ENCODE measurements at regions not wholly inside any gene's neighbourhood (a gene's known extent, or its start where the extent isn't known, plus 50 kb on each side); places are given as distances from the start of the nearest gene placed in this dataset.

DNA sequence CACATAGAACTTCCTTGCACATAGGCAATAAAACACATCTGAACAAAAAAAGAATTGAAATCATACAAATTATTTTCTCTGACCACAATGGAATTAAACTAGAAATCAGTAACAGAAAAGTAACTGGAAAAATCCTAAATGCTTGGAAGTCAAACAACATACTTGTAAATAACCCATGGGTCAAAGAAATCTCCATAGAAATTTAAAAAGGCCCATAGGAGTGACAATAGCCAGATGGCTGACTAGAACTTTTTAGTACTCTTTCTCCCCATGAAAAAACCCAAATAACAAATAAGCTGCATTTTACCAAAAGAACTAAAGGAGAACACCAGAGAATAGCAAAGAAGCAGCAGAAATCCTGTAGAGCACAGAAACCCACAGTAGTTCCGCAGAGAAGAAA, 139.2 kb upstream of the COL3A1 start:
- H3K4me1 ChIP-seq (ENCODE audit: control insufficient read depth in 1 of 2, low read depth in 2 of 2) = no peaks in the 10 kb centered on the region
- no peak for DNase-seq (ENCODE audit: low spot score)
- no peaks in the 10 kb centered on the region for H3K36me3 ChIP-seq
- no peaks in the 10 kb centered on the region for H3K9me3 ChIP-seq
- no peak for ATAC-seq (ENCODE audit: insufficient number of reproducible peaks, low FRiP score, low read depth)
- TF ChIP-seq CTCF (IDR thresholded peaks at IDR 0.05) = no peak
- H3K27ac ChIP-seq = no peak overlapping the region
- no peak overlapping the region for H3K4me3 ChIP-seq
- H3K27me3 ChIP-seq (replicated peaks; ENCODE audit: insufficient read depth) = no peaks in the 10 kb centered on the region

GRCh38 chr2:188835821-188836220, 138.4 kb upstream of the COL3A1 start:
- ATAC-seq (ENCODE audit: insufficient number of reproducible peaks, low FRiP score, low read depth) = no peak

DNA sequence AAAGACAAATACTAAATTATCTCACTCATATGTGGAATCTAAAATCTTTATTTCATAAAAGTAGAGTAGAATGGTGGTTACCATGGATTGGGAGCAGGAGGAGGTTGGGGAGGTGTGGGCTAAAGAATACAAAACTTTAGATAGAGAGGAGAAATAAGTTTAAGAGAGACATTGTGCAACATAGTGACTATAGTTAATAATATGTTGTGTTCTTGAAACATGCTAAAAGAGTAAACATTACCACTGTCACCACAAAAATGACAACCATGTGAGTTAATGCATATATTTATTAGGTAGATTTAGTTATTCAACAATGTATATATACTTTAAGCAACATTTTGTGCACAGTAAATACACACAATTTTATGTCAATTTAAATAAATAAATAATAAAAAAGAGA, 128.5 kb upstream of the COL3A1 start:
- TF ChIP-seq CTCF (IDR thresholded peaks at IDR 0.05) = no peak
- Histone ChIP-seq H3K27ac (no peak overlapping the region), H3K4me1 (ENCODE audit: control insufficient read depth in 1 of 2, low read depth in 2 of 2) (peaks cover 0 to 9% of the 10 kb centered on the region in 2 donors), H3K36me3 (no peaks in the 10 kb centered on the region), H3K4me3 (no peak overlapping the region), H3K9me3 (no peaks in the 10 kb centered on the region), H3K27me3 (replicated peaks; ENCODE audit: insufficient read depth) (no peaks in the 10 kb centered on the region)
- ATAC-seq (ENCODE audit: insufficient number of reproducible peaks, low FRiP score, low read depth) = no peak
- no peak for DNase-seq (ENCODE audit: low spot score)

More at GRCh38 chr2:188835821-188836220, 138.4 kb upstream of the COL3A1 start:
- Histone ChIP-seq H3K4me1 (ENCODE audit: control insufficient read depth in 1 of 2, low read depth in 2 of 2) (no peaks in the 10 kb centered on the region), H3K36me3 (no peaks in the 10 kb centered on the region), H3K27ac (no peak overlapping the region), H3K9me3 (no peaks in the 10 kb centered on the region), H3K4me3 (no peak overlapping the region), H3K27me3 (replicated peaks; ENCODE audit: insufficient read depth) (no peaks in the 10 kb centered on the region)
- DNase-seq (ENCODE audit: low spot score) = no peak
- TF ChIP-seq CTCF (IDR thresholded peaks at IDR 0.05) = no peak

- no peak overlapping the region for H3K27ac ChIP-seq
- no peaks in the 10 kb centered on the region for H3K27me3 ChIP-seq (replicated peaks; ENCODE audit: insufficient read depth)
- no peaks in the 10 kb centered on the region for H3K9me3 ChIP-seq
- no peaks in the 10 kb centered on the region for H3K36me3 ChIP-seq
- ATAC-seq (ENCODE audit: insufficient number of reproducible peaks, low FRiP score, low read depth) (no peak), DNase-seq (ENCODE audit: low spot score) (no peak)
- peaks cover 0 to 9% of the 10 kb centered on the region in 2 donors for H3K4me1 ChIP-seq (ENCODE audit: control insufficient read depth in 1 of 2, low read depth in 2 of 2)
- no peak overlapping the region for H3K4me3 ChIP-seq
- TF ChIP-seq CTCF (IDR thresholded peaks at IDR 0.05) = no peak
Measured at GRCh38 chr2:188848887-188849435, 125.2 kb upstream of the COL3A1 start.

- H3K27ac ChIP-seq = no peak overlapping the region
- H3K36me3 ChIP-seq = no peaks in the 10 kb centered on the region
- DNase-seq (ENCODE audit: low spot score) (no peak), ATAC-seq (ENCODE audit: insufficient number of reproducible peaks, low FRiP score, low read depth) (no peak)
- TF ChIP-seq CTCF (IDR thresholded peaks at IDR 0.05) = no peak
- no peaks in the 10 kb centered on the region for H3K27me3 ChIP-seq (replicated peaks; ENCODE audit: insufficient read depth)
- no peak overlapping the region for H3K4me3 ChIP-seq
- H3K4me1 ChIP-seq (ENCODE audit: control insufficient read depth in 1 of 2, low read depth in 2 of 2) = peaks cover 0 to 9% of the 10 kb centered on the region in 2 donors
- no peaks in the 10 kb centered on the region for H3K9me3 ChIP-seq
Measured at GRCh38 chr2:188850786-188851185, 123.4 kb upstream of the COL3A1 start.
